ENCODE measurements at regions not wholly inside any gene's neighbourhood (a gene's known extent, or its start where the extent isn't known, plus 50 kb on each side); places are given as distances from the start of the nearest gene placed in this dataset.

GRCh38 chr2:128608921-128609880 is 290.5 kb upstream of the HS6ST1 start:
- Histone ChIP-seq H3K27ac (ENCODE audit: low read depth in 1 of 2, low read length in 2 of 2) (no peak overlapping the region), H3K36me3 (ENCODE audit: control insufficient read depth in 4 of 4, insufficient read depth in 3 of 4, low read depth in 1 of 4, low read length in 3 of 4) (no peaks in the 10 kb centered on the region), H3K4me1 (ENCODE audit: control insufficient read depth in 4 of 4, insufficient read depth in 4 of 4, low read length in 3 of 4) (no peaks in the 10 kb centered on the region), H3K9me3 (ENCODE audit: control insufficient read depth in 4 of 4, low read length in 3 of 4) (no peaks in the 10 kb centered on the region), H3K27me3 (ENCODE audit: control insufficient read depth in 4 of 4, insufficient read depth in 4 of 4, low read length in 3 of 4) (no peaks in the 10 kb centered on the region), H3K9ac (ENCODE audit: low read depth in 1 of 2, low read length in 2 of 2) (no peak overlapping the region), H3K4me3 (ENCODE audit: low read depth in 1 of 3, low read length in 3 of 3) (no peak overlapping the region)
- 96% methylated on average over 18 of the region's 18 CpGs for WGBS
- no peak for DNase-seq (ENCODE audit: low spot score)
- TF ChIP-seq TAF1 (conservative IDR thresholded peaks at IDR 0.05) (no peak), ZBTB33 (IDR thresholded peaks at IDR 0.05) (no peak), ATF3 (IDR thresholded peaks at IDR 0.05) (no peak), RAD21 (IDR thresholded peaks at IDR 0.05) (no peak), GABPA (IDR thresholded peaks at IDR 0.05 in 1 of 2, conservative IDR thresholded peaks at IDR 0.05 in 1 of 2) (no peak), HNF4G (IDR thresholded peaks at IDR 0.05) (no peak), RXRA (IDR thresholded peaks at IDR 0.05) (no peak), EGR1 (IDR thresholded peaks at IDR 0.05; ENCODE audit: low read depth in 2 of 2) (no peak), HNF4A (conservative IDR thresholded peaks at IDR 0.05) (no peak), REST (IDR thresholded peaks at IDR 0.05) (no peak), JUND (IDR thresholded peaks at IDR 0.05) (no peak), CTCF (IDR thresholded peaks at IDR 0.05; ENCODE audit: low read depth, low read length, missing input control) (no peak)

- DNase-seq (ENCODE audit: low spot score), result no peak
- Histone ChIP-seq H3K27ac (ENCODE audit: low read depth in 1 of 2, low read length in 2 of 2) (no peak overlapping the region), H3K4me1 (ENCODE audit: control insufficient read depth in 4 of 4, insufficient read depth in 4 of 4, low read length in 3 of 4) (no peaks in the 10 kb centered on the region), H3K36me3 (ENCODE audit: control insufficient read depth in 4 of 4, insufficient read depth in 3 of 4, low read depth in 1 of 4, low read length in 3 of 4) (no peaks in the 10 kb centered on the region), H3K4me3 (ENCODE audit: low read depth in 1 of 3, low read length in 3 of 3) (no peak overlapping the region), H3K27me3 (ENCODE audit: control insufficient read depth in 4 of 4, insufficient read depth in 4 of 4, low read length in 3 of 4) (no peaks in the 10 kb centered on the region), H3K9me3 (ENCODE audit: control insufficient read depth in 4 of 4, low read length in 3 of 4) (no peaks in the 10 kb centered on the region), H3K9ac (ENCODE audit: low read depth in 1 of 2, low read length in 2 of 2) (no peak overlapping the region)
- 92% methylated on average over 9 of the region's 9 CpGs for WGBS
- TF ChIP-seq RXRA (IDR thresholded peaks at IDR 0.05) (no peak), JUND (IDR thresholded peaks at IDR 0.05) (no peak), RAD21 (IDR thresholded peaks at IDR 0.05) (no peak), HNF4G (IDR thresholded peaks at IDR 0.05) (no peak), TAF1 (conservative IDR thresholded peaks at IDR 0.05) (no peak), FOXA1 (IDR thresholded peaks at IDR 0.05) (no peak), REST (IDR thresholded peaks at IDR 0.05) (no peak)
Observed at GRCh38 chr2:128610496-128610895, 291.8 kb upstream of the HS6ST1 start.

Measured in liver (tissue), 8 donors.